Lower leg skin (tissue), 3 donors: ENCODE measurements at regions not wholly inside any gene's neighbourhood (a gene's known extent, or its start where the extent isn't known, plus 50 kb on each side); places are given as distances from the start of the nearest gene placed in this dataset.

Experiments
- CTCF ChIP-seq, 3 donors: fragments of 450-650 bp; IDR thresholded peaks; one replicate each; pipeline ENCODE4 v1.5.1; 2016; ENCODE audit warnings: antibody characterized with exemption in 3 of 3, mild to moderate bottlenecking in 3 of 3, moderate library complexity in 2 of 3
- POLR2A ChIP-seq, 2 donors: fragments of 450-650 bp; IDR thresholded peaks; one replicate each; pipeline ENCODE4 v1.6.1; 2016 to 2017; ENCODE audit warnings: antibody characterized with exemption in 2 of 2, mild to moderate bottlenecking in 1 of 2, moderate library complexity in 1 of 2

GRCh38 chr4:171142045-171142444, 671.2 kb upstream of the GALNTL6 start:
- no peak for TF ChIP-seq POLR2A (IDR thresholded peaks at IDR 0.05)
- no peak for TF ChIP-seq CTCF (IDR thresholded peaks at IDR 0.05)
